Left renal cortex interstitium (tissue), 4 donors: ENCODE measurements at regions not wholly inside any gene's neighbourhood (a gene's known extent, or its start where the extent isn't known, plus 50 kb on each side); places are given as distances from the start of the nearest gene placed in this dataset.

Experiments used
- DNase-seq, 4 donors: peaks; one replicate each; pipeline ENCODE4 v3.0.0-alpha.2; 2013; ENCODE audit warnings: low read depth in 4 of 4, low spot score in 2 of 4, missing footprints in 1 of 4

DNA sequence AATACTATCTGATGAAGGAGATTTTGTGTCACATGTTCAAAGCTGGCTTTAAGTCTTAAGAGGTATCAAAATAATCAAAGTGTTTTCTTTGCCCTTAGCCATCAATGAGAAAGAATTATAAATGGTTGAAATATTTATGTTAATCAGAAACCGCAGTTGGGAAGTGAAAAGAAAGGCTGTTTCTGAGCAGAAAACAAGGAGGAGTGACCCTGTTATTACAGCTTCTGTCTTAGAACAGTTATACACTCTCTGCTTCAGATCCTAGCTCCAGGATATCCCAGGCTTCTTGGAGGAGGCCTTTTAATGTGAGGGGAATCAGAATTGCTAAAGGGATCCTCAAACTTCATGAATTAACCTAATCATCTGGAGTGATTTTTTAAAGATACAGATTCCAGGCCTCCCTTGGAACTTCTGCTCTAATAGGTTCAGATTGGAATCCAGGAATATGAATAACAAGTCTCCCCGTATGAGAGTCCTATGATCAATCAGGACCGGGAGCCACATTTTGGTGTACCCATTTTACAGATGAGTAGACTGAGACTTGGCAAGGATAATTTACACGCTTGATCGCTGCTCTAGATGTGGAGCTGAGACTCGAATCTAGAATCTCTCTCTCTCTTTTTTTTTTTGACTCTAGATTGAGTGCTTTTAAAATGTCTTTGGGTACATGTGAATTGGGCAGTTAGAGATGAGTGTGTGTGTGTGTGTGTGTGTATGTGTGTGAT is 50.8 kb upstream of the JAG1 start:
- no peak for DNase-seq

DNA sequence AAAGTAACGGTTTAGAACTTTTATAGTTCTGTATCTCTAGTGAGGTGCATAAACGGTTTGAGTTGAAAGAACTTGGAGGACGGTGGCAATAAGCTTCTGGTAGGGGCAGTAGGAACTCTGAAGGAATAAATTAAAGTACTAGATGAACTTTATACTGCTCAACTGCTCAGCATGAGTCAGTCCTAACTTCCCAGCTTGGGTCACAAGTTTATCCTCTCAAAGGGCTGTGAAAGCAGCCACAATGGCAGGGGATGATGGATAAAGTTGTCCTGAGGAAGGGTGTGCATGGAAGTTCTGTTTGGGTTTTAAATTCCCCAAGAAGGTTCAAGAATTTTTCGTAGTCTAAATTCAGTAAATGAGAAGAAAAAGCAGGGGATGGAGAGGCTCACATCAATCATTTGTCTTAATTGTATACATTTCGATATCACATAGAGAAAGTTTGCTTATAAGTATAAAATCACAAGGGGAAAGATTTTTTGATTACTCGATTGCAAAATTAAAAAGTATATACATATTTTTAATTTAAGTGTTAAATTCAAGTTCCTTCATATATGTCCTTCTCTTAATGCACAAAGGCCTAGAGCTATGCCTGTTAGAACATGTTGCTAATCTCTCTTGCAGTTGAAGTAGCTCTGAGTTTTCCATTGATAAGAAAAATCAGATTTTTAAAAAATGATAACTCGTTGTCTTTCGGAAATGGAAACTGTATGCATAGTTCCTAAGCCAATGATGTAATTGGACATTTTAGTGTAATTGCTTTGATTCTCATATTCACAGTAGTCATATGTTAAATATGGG is 55.3 kb upstream of the JAG1 start:
- DNase-seq, result no peak

DNA sequence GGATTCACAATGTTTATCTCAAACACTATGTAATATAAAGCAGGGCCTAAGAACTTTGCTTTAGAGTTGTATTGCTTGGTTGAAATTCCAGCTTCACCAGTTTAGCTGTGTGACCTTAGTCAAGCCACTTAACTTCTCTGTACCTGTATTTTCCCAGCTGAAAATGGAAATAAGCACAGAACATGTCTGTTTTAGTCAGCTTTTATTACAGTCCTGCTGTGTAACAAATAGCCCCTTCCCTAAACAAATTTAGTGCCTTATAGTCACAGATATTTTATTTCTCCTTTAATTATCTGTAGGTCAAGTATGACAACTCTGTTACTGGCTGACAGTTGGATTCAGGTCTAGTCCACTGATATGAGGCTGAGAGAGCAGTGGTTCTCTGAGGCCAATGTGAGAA is 56.0 kb upstream of the JAG1 start:
- DNase-seq, result no peak

DNA sequence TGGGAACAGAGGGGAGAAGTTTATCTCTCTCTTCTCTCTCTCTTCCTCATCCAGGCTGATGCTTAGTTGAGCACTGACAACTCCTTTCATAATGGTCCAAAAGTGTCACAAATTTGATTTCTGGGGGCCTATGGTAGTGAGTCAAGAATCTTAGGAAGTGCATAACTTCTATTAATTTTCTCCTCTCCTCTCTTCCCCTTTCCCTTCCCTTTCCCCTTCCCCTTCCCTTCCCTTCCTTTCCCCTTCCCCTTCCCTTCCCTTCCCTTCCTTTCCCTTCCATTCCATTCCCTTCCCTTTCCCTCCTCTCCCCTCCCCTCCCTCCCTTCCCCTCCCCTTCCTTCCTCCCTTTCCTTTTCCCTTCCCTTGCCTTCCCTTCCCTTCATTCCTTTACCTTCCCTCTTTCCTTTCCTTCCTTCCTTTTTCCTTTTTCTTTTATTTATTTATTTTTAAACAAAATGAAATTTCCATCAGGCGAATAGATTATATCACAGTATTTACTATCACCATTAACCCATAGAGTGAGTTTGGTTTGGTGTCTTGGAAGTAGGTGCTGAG is 56.9 kb upstream of the JAG1 start:
- DNase-seq, result no peak

DNA sequence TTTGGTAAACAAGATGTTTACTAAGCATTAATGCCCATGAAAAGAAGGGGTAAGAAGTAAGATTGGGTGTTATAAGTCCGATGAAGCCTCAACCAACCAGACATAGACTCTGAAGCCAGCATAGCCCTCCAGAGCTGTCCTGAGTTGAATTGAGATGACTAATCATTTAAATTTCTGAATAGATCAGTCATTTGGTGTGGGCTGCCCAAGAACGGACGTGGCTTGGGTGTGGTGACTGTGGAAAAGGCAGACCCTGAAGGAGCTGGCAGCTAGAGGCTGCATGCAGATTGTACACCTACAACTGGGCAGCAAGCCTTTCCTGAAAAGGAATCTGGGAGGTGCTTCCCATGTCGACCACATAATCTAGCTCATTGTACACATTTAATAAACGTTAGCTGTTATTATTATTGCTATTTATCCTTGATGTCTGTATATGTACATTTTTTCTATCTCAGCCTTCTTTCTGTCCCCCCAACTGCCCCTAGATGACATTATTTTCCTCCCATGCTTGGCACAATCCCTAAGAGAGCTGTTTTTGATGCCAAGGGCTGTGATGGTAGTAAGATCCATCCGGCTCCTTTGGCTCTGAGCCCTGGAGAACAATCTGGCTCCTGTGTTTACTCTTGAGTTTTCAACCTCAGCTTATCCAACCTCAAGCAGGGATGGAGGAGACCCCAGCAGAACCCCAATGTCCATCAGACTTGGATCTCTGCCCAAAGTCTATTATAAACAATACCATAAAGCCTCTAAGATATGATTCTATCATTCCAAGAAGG is 57.6 kb upstream of the JAG1 start:
- DNase-seq, result no peak

DNA sequence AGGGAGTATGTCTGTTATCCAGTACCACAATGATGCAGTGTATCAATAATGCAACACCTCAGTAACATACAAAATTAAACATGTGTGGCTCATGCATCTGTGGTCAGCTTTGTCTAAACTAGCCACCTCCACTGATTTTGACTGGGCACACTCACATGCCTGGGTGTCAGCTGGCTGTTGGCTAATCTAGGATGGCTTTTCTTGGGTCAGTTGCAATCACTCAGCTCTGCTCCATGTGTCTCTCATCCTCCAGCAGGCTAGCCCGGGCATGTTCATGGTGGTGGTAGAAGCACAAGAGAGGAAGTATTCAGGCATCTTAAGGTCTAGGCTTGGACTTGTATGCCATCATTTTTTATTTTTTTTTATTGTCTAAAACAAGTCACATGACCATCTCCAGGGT is 59.3 kb upstream of the JAG1 start:
- DNase-seq, result no peak

DNA sequence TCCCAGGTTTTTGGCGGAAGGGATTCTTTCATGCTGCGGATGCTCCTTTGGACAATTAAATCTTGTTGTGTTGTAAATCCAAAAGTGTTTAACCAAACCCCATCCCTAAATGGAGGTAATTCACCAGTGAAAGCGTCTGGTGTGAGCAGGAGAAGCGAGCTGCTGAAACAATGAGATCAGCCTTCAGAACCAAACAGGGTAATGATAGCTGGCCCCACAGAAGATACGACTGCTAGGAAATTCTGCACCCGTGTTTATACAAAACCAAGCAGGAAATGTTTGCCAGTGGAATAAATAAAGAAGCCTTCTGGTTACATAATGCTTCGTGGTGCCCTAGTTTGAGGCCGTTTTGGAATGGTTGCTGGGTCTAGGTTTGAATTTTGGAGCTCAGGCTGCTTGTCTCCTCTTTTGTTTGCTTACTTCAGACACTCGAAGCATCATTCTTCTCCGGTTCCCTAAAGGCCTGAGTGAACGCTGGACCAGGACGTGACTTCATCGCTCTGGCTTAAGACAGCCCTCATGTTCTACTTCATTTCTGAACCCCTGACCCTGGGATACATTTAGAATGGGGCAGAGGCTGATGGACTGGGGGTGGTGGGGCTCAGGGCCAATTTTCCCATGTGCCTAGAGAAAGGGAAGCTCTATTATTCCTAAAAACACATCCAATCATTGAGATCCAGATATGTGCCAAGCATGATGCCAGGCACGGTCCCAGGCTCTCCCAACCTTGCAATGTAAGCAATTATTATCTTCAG is 61.6 kb upstream of the JAG1 start:
- DNase-seq, result no peak

DNA sequence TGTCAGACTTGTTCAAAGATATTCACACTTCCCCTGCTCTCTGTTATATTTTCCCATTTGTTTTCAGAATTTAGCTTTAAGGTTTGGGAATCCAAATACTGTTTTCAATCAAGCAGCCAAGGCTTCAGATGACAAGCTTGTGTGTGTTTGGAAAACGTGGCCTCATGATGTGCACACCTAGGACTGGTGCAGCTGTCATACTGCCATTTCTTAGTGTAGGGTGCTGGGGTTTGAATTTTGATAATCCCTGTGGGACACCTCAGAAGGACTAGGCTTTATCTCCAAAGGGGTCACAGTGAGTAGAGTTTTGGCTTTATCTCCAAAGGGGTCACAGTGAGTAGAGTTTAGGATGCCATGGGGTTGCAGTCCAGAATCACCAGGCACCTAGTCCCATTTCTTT is 65.3 kb upstream of the JAG1 start:
- no peak for DNase-seq

DNA sequence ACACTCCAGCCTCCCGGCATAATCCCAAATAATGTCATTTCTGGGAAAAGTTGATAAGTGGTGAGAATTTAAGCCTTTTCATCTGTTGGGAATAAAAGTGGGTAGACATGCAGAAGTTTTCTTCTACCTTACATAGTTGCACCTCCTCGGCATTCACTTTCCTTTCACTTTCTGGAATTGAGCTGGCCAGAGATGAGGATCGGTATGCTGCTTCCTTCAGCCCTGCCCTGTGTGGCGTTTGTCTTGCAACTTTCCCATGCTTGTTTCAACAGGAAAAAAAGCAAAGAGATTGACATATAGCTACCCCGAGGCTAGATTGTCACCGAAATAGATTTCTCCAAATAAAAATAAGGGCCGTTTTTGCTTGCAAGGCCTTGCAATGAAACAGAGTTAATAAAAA is 65.8 kb upstream of the JAG1 start:
- DNase-seq, result no peak

DNA sequence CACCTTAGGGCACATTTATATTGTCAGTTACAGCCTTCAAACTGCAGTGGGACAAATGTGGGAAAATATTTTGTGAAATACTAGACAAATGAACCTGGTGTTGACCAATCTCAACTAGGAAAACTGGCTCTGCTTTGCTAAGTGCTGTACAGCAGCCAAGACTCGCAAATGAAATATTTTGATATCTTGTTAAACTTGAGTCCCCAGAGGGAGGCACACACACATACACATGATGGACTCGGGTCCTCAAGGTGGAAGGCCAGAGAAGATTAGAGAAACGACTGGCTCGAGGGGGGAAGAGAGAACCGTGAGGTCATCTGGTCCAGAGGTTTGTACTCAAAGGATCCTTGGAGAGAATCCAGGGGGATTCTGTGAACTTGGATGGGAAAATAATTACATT is 67.3 kb upstream of the JAG1 start:
- DNase-seq, result no peak

DNA sequence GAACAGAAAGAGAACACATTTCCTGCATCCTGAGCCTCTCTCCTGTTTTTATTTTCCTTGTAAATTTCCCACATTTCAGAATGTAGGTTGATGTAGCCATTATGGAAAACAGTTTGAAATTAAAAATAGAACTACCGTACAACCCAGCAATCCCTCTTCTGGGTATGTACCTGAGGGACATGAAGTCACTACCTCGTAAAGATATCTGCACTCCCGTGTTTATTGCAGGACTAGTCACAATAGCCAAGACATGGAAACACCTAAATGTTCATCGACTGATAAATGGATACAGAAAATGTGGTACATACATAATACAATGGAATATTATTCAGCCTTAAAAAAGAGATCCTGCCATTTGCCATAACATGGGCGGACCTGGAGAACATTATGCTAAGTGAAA is 72.0 kb upstream of the JAG1 start:
- DNase-seq, result no peak

DNA sequence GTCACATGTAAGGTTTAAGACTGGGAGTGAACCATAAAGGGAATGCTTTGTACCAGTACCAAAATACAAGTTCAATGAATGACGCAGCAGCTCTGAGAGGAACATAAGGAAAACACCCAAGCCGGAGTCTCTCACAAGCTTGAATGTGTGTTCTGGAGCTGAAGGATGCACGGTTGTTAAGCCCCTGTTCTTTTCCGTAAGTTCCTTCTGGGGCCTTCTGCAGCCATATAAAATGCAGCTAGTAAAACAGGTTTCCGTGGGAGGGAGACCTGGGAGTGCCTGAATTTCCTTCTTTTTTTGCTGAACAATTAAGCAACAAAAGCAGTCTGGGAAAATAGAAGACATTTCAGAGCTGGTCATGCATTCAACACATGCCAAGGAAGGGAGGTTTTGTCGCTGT is 73.2 kb upstream of the JAG1 start:
- DNase-seq, result peak in 1 of 4 donors; percentile 45

DNA sequence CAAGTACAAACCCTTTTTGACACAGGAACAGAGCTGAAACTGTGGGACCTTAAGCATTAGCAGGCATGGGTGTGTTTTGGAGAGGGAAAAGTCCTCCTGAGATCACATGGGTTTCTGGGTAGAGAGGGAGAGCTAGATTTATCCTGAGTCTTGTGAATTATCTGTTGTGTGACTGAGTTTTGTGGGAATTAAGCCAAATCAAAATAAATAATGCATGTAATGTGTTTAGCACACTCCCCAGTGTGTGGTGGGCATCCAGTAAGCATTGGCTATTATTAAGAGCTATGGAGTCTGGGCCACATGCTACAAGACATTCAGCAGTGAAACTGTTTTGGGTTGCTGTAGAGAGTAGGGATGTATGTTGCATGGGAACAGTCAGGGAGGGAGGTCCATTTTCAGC is 75.3 kb upstream of the JAG1 start:
- DNase-seq, result no peak

DNA sequence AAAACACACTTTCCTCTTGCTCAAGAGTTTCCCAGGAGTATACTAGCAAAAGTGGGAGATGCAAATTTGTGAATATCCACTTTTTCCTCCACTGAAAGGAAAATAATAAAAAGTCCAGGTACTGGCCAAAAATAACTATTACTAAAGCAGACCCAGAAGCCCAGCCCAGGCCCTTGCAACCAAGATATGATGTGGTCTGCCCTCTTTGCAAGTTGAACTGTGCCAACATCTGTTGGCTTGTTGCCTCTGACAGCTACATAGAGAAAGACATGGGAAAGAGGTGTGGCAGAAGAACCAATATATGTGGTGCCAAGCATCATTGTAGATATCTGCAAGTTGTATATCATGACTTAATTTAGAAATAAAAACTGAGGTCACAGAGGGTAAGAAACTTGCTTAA is 78.4 kb upstream of the JAG1 start:
- DNase-seq, result no peak

DNA sequence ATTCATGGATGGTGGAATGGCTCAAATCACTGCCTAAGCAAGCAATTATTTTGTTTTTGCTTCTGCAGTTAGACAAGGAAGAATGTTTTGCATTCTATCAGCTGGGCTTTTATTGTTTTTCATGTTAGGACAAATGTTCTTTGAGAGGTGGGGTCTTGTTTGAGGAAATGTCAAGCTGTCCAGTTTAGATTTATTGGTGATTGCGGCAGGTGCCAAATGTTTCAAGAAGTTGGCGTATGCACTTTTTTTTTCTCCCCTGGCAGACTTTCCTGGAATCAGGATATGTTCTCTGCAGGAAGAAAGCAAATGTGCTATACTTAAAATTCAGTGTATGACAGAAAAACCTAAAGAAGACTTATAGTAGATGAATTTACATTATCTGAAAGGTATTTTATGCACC is 81.0 kb upstream of the JAG1 start:
- no peak for DNase-seq

DNA sequence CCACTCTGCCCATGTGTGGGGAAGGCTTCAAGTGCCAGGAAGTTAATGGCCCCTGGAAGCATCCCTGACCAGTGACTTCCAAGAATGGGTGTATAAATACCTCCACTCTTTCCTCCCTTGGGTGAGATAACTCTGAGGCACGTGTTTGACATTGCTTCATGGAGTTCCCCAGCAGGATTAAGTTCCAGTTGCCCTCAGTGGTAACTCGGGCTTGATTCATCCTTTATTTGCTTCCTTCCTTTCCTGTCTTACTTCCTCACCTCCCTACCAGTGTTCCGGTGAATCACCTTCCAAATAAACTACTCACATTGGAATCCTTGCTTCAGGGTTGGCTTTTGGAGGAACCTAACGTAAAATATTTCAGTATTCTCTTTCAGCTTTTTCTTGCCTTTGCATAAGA is 84.6 kb upstream of the JAG1 start:
- DNase-seq, result no peak

DNA sequence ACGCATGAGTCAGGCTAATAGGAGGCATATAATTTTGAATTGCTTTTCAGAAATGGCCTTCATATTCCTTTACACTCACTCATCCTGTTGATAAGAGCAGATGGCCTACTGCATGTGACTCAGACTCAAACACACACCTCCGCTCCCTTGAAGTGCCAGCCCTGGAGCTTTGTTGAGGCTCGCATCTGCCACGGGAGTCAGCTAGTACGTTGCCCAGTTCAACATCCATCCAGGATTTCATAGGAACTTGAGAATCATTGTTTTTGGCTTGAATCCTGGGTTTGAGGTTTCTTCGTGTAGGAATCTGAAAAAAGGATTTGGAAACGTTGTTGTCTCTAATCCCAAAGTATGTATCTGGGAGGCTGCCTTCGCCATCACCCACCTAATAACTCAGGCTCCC is 87.4 kb upstream of the JAG1 start:
- DNase-seq, result no peak

DNA sequence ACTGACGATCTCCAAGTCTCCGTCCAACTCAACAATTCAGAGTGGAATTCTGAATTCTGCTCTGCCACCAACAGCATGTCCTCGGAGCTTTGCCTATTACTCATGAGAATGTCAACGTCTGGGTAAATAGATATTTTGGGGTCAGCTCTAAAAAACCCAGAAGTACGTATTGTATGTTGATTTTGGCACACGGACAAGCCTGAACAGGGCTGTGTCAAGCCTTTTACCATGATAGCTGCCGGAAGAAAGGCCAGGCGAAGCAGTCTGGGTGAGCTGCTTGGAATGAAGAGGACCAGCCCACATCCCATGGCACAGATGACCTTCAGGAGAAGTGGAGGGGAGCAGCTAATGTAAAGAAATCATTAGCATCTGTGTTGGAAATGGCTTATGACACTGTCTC is 88.0 kb upstream of the JAG1 start:
- DNase-seq, result no peak

DNA sequence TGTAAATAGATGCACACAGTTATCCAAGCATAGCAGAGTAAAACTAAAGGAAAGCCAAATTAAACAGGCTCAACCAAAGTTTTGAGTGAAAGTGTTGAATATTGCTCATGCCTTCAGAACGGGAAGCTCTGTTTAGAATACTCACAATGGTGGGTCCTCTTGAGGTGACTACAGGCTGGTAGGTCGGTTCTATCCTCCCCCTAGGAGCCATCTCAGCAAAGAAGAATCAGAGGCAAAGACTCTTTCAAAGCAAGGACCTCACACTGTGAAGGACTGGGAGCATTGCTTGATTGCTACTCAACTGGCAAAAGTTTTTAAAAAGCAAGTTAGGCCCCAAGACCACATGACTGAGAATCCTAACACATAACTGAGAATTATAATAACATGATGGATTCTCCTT is 88.4 kb upstream of the JAG1 start:
- DNase-seq, result no peak

DNA sequence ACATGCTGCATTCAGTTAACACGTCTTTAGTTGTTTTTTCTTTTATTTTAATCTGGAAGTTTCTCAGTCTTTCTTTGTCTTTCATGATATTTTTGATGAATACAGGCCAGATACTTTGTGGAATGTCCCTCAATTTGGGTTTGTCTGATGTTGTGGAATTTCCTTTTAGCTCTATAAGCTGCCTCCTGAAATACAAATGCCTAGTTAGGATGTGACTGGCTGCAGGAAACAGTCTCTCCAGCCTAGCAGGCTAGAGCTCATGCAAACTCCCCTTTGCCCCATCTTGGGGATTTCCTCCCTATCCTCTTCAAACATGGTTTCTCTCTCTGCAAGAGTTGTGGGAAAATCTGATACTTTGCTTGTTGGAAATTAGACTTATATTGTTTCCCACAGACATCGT is 89.3 kb upstream of the JAG1 start:
- no peak for DNase-seq

DNA sequence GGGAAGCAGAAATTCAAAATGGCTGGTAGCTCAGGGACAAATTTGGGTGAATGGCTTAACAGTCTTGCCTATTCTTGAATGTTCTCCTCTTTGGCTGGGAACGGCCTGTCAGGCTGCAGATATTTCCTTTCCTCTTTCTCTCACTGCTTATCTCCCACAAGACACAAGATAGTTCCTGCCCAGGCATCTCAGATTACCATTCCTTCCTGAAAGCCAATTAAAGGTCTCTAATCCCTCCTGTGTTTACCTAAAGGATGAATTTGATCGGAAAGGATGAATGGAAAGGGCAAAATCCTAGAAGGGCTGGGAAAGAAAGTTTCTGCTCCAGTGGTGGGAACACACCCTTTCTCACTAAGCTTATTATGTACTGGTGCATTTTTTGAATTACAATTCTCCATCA is 95.9 kb upstream of the JAG1 start:
- no peak for DNase-seq
